Stimulated activated CD8-positive, alpha-beta memory T cell treated with anti-CD3 and anti-CD28 coated beads, Interleukin-4, amount 100 ng/mL, for 4 hours (primary cell): ENCODE measurements at regions not wholly inside any gene's neighbourhood (a gene's known extent, or its start where the extent isn't known, plus 50 kb on each side); places are given as distances from the start of the nearest gene placed in this dataset.

Experiments used
- DNase-seq, 2 donors: peaks; one replicate each; pipeline ENCODE4 v3.0.0-alpha.2; 2020; ENCODE audit warnings: low read depth in 2 of 2, low spot score in 1 of 2

DNA sequence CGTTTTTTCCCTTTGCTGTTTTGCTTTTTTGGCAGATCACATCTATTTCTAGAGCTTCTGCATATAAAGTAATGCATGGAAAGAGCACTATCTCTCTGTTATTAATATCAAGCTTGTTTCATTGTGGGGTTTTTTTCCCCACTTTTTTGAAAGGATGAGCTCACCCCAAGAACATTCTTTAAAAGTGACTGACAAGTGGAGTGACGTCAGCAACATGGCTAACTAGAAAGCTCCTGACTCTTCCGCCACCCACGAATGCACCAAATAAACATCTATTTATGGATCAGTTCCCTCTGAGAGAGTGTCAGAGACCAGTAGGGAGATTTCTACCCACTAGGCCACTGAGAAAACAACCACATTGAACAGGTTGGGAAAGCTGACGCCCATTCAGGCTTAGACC, 445.4 kb downstream of the GALC start:
- DNase-seq = no peak

- DNase-seq = no peak
These were observed 450.7 kb downstream of the GALC start for GRCh38 chr14:87542288-87542687.

DNA sequence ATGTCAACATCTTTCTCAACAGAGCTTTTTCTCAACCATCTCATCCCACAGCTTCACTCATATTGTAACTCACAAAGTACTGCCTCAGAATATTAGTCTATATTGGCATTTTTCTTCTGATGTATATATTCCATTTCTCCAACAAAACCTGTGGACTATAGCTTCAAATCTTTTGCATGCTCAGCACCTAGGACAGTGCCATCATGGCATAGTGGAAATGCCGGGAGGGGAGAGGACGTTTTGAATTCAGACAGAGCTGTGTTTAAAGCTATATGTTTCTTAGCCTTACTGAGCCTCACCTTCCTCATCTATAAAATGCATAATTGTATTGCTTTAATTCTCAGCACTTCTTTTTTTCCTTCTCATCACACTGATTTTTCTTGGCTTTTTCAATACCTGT, 452.6 kb downstream of the GALC start:
- no peak for DNase-seq

DNA sequence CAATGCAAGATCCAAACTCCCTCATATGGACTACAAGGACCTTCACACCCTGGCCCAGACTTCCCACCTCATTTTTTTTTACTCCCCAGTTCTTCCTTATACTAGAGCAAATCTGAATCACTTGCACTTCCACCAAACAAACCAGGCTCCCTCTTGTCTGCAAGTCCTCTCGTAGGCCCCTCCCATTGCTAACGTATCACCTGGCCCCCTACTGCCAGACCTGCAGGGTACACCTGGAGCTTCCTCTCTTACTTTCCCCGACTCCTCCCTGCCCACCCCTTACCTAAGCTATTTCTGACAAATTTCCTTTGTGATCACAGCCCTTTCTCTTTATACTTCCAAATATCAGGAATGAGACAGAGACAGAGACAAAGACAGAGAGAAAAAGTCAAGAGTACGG, 463.9 kb downstream of the GALC start:
- DNase-seq = no peak

- no peak for DNase-seq
These were observed 466.3 kb downstream of the GALC start for GRCh38 chr14:87526731-87527130.

GRCh38 chr14:87524011-87524410, 469.0 kb downstream of the GALC start:
- DNase-seq = no peak

GRCh38 chr14:87522575-87522974, 470.4 kb downstream of the GALC start:
- DNase-seq = no peak

- DNase-seq = no peak
These were observed 484.6 kb downstream of the GALC start for GRCh38 chr14:87508333-87508732.

DNA sequence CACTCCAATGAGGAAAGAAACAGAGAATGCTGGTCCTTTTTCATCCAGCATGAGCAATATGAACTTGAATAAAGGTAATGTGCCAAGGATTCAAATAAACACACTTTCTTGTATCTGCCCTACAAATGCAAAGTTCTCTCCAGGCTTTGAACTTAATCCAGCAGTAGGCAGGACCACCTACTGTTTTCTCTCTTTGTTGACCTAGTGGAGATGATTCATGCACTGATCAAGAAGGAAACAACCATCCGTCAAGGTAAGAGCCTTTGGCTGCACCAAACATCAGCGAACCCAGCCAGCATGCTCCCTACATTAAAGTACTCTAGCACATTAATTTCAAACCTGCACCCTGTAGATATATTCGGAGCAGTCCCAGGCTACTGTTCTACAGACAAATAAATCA, 489.3 kb downstream of the GALC start:
- DNase-seq = no peak

DNA sequence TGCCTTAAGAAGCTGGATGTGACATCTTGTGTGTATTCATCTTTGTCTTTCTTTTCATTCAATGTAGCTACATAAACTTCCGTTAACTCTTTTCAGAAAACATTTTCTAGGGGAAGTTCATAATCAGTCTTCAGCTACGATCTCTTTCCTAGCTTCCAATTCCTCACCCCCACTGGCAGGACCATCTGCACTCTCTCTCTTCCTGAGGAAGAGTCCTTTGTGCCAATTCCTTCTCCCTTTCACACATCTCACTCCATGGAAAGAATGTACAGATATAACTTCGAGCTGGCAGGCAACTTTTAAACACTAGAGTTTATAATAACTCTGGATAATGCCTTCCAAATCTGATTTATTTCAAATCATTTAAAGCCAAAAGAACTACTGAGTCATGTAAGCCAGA, 495.7 kb downstream of the GALC start:
- no peak for DNase-seq

GRCh38 chr14:87494010-87494409, 499.0 kb downstream of the GALC start:
- DNase-seq = no peak

GRCh38 chr14:87492561-87492960, 500.4 kb downstream of the GALC start:
- DNase-seq = no peak

DNA sequence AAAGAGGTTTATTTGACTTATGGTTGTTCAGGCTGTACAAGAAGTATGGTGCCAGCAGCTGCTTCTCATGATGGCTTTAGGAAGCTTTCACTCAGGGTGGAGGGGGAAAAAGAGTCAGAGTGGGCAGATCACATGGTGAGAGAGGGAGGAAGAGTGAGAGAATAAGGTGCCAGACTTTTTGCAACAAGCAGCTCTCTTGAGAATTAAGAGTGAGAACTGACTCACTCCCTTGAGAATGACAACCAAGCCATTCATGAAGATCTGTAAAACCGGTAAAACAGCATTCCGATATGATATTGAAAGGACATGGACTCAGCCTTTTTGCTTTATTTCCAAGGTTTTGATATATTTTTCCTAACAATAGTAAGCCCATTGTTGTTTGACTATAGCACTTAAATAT, 501.2 kb downstream of the GALC start:
- no peak for DNase-seq

- DNase-seq = no peak
These were observed 503.7 kb downstream of the GALC start for GRCh38 chr14:87489196-87489819.

GRCh38 chr14:87483271-87484260, 509.4 kb downstream of the GALC start:
- no peak for DNase-seq

DNA sequence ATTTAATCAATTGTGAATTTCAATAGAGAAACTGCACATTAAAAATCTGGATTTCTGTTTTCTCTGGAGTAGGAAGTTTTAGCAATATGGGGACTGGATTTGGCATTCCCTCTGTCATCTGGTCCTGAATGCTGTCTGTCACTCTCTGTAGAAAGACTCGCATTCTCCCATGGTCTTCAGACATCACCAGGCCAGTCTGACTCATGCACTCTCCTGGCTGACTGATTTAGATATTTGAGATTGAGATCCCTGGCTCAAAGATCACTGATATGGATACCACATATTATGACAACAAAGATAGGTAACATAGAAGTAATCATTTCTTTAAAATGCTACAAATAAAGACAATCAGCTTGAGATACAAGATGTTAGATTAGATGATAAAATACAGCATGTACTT, 524.5 kb downstream of the GALC start:
- no peak for DNase-seq

DNA sequence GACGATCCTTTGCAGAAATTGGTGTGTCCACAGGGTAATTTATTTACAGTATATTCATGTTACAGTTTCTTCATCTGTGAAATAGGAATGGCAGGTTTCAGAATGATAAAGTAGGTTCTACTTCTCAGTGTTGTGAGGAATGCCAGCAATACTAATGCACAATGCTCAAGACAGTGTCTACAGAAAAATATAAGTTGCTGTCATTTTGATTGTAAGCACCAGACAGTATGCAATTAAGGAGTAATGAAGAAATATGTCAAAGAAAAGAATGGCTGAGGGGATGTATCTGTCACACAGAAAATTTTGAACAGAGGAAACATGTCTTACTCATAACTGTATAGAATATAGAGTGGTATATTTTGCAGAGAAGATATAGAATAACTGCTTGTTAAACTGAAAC, 525.4 kb downstream of the GALC start:
- DNase-seq = no peak

DNA sequence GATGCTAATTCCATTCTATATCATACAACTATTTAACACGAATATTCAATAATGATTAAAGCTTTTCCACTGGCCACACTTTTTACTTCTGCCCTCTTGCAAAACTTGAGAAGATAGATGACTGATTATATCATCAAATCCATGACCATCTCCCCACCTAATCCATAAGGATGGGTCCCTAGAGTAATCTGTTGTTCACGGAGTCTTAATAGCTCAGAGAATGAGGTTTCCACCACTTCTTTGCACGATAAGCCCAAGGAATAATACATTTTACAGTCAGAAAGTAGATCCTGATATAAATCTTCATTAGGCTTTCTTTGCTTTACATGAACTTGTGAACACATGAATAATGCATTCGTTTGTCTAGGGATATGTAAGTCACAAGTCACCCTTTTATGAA, 527.2 kb downstream of the GALC start:
- DNase-seq = no peak

- DNase-seq = no peak
These were observed 531.3 kb downstream of the GALC start for GRCh38 chr14:87461704-87462103.

DNA sequence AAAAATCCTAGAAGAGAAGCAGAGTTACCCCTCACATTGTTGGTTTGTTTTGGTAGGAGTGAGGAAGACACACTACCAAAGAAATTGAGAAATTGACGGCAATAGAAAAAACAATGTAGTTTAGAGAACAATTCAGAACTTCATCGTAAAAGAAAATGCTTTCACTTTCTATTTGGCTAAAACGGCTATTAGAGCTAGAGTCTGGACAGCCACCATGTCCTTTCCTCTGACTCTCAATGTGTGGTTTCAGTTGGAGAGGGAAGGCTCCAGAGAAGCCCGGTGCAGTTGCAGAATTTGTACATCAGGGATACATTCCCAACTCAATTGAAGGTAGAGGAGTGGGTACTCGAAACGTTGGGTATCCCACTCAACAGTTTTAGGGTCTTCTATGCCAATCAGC, 535.3 kb downstream of the GALC start:
- no peak for DNase-seq

- DNase-seq = no peak
These were observed 542.8 kb downstream of the GALC start for GRCh38 chr14:87450193-87450592.

GRCh38 chr14:87449016-87449415, 544.0 kb downstream of the GALC start:
- DNase-seq = no peak

GRCh38 chr14:87443787-87444186, 549.2 kb downstream of the GALC start:
- DNase-seq = no peak
